Kidney epithelial cell (primary cell): ENCODE measurements at regions not wholly inside any gene's neighbourhood (a gene's known extent, or its start where the extent isn't known, plus 50 kb on each side); places are given as distances from the start of the nearest gene placed in this dataset.

Experiments used
- DNase-seq: peaks from one replicate; pipeline ENCODE4 v3.0.0-alpha.2; 2010; ENCODE audit warnings: low read depth
- H3K27me3 ChIP-seq: 2 replicates; pipeline ENCODE4 v1.6.0; 2011; ENCODE audit warnings: low read length; ENCODE audit not compliant: control insufficient read depth, insufficient read depth
- H3K36me3 ChIP-seq: 2 replicates; pipeline ENCODE4 v1.5.1; 2011; ENCODE audit warnings: low read length; ENCODE audit not compliant: control insufficient read depth, insufficient read depth
- H3K4me3 ChIP-seq: 2 replicates; pipeline ENCODE4 v1.5.1; 2011; ENCODE audit warnings: low read depth, mild to moderate bottlenecking, control low read depth, low read length
- TF ChIP-seq, protein P1 (sequence below): IDR thresholded peaks from 2 replicates; pipeline ENCODE4 v1.5.1; 2011; ENCODE audit warnings: mild to moderate bottlenecking, moderate library complexity, low read length, control low read depth, inconsistent platforms; ENCODE audit not compliant: insufficient read depth, poor library complexity, severe bottlenecking

- no peaks in the 10 kb centered on the region for H3K27me3 ChIP-seq
- TF ChIP-seq, protein P1, sequence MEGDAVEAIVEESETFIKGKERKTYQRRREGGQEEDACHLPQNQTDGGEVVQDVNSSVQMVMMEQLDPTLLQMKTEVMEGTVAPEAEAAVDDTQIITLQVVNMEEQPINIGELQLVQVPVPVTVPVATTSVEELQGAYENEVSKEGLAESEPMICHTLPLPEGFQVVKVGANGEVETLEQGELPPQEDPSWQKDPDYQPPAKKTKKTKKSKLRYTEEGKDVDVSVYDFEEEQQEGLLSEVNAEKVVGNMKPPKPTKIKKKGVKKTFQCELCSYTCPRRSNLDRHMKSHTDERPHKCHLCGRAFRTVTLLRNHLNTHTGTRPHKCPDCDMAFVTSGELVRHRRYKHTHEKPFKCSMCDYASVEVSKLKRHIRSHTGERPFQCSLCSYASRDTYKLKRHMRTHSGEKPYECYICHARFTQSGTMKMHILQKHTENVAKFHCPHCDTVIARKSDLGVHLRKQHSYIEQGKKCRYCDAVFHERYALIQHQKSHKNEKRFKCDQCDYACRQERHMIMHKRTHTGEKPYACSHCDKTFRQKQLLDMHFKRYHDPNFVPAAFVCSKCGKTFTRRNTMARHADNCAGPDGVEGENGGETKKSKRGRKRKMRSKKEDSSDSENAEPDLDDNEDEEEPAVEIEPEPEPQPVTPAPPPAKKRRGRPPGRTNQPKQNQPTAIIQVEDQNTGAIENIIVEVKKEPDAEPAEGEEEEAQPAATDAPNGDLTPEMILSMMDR, result no peak
- H3K4me3 ChIP-seq, result no peak overlapping the region
- DNase-seq, result no peak
- H3K36me3 ChIP-seq, result no peaks in the 10 kb centered on the region
These were observed 74.4 kb downstream of the ARHGAP35 start for GRCh38 chr19:46935066-46935663.

- TF ChIP-seq, protein P1, result no peak
- no peak overlapping the region for H3K4me3 ChIP-seq
- no peak for DNase-seq
- H3K36me3 ChIP-seq, result peaks cover 1% of the 10 kb centered on the region
- H3K27me3 ChIP-seq, result no peaks in the 10 kb centered on the region
These were observed 76.3 kb upstream of the NPAS1 start for GRCh38 chr19:46943150-46943946.

- no peak for DNase-seq
- no peaks in the 10 kb centered on the region for H3K27me3 ChIP-seq
- H3K4me3 ChIP-seq, result no peak overlapping the region
- TF ChIP-seq, protein P1, result no peak
- peaks cover 1% of the 10 kb centered on the region for H3K36me3 ChIP-seq
These were observed 75.4 kb upstream of the NPAS1 start for GRCh38 chr19:46944123-46944748.

- Histone ChIP-seq H3K27me3 (no peaks in the 10 kb centered on the region), H3K36me3 (peaks cover 1% of the 10 kb centered on the region), H3K4me3 (no peak overlapping the region)
- TF ChIP-seq, protein P1, result no peak
- DNase-seq, result no peak
These were observed 74.6 kb upstream of the NPAS1 start for GRCh38 chr19:46944918-46945628.

DNA sequence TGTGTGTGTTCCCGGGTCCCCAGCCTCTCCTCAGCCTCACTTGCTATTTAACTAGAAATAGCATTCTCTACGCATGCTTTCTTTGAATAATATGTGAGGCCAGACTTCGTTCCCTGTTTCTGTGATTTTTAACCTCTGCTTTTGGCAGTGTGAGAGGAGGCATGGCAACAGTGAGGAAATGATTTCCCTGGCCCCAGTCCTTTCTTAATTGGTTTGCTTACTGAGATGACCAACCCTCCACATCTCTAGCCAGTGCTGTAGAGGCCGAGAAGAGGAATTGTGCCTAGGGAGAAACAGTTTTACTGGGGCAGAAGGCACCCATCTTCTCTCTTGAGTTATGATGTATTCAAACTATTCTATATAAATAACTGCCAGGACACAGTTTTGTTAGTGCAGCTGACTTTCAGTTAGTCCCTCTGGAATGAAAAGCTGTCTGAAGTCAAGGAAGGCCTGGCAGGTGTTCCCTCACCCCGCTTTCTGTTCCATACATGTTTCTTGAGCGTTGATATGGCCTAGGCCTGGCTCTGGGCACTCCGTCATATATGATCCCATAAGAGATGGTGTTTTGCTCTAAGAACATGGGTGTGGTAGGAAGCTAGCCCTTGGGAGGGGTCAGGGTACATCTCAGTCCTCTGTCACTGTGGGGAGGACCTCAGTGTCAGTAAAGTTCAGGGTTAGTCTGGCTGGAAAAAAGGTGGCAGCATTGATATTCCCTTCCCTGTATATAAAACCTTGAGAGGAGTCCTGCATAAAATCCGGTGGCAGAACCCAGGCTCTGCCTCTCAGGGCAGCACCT, 73.7 kb upstream of the NPAS1 start:
- no peak for DNase-seq
- Histone ChIP-seq H3K36me3 (peaks cover 1% of the 10 kb centered on the region), H3K27me3 (no peaks in the 10 kb centered on the region), H3K4me3 (no peak overlapping the region)
- TF ChIP-seq, protein P1, result no peak
